A673 (cell line): ENCODE measurements at regions not wholly inside any gene's neighbourhood (a gene's known extent, or its start where the extent isn't known, plus 50 kb on each side); places are given as distances from the start of the nearest gene placed in this dataset.

Experiments used
- BruUV-seq: library from RNA; stranded (reverse); fragments of 400-500 nt; replicated peaks from 2 replicates; lab custom pipeline; 2021; lab: Mats Ljungman, UMichigan
- CTCF ChIA-PET: fragments of 300-600 bp; sonication (Branson Sonifier 250); formaldehyde crosslinking; loops from one replicate; lab custom pipeline; 2022; ENCODE audit warnings: antibody characterized with exemption; lab: Charles Lee
- POLR2A ChIA-PET: fragments of 300-600 bp; sonication (Branson Sonifier 250); formaldehyde crosslinking; loops from one replicate; lab custom pipeline; 2022; ENCODE audit warnings: antibody characterized with exemption; ENCODE audit not compliant: low non-redundant PET; lab: Charles Lee
- DNase-seq: peaks from one replicate; pipeline ENCODE4 v3.0.0-alpha.2; 2015; ENCODE audit warnings: low spot score
- H3K27ac ChIP-seq: fragments of 200-600 bp; sonication (generic); 2 replicates; pipeline ENCODE4 v1.5.1; 2016; ENCODE audit warnings: mixed run types, low read depth, mild to moderate bottlenecking, mixed read lengths, antibody characterized with exemption, low read length; ENCODE audit not compliant: poor library complexity, severe bottlenecking
- H3K27me3 ChIP-seq: fragments of 200-600 bp; sonication (generic); replicated peaks from 2 replicates; pipeline ENCODE4 v1.6.1; 2017; ENCODE audit warnings: mixed run types, low read depth, mild to moderate bottlenecking, mixed read lengths, antibody characterized with exemption, low read length; ENCODE audit not compliant: insufficient read depth, poor library complexity
- H3K36me3 ChIP-seq: fragments of 200-600 bp; sonication (generic); 2 replicates; pipeline ENCODE4 v1.6.1; 2016; ENCODE audit warnings: mixed run types, mild to moderate bottlenecking, mixed read lengths, antibody characterized with exemption, low read length; ENCODE audit not compliant: insufficient read depth, poor library complexity, severe bottlenecking
- H3K4me1 ChIP-seq: fragments of 200-600 bp; sonication (generic); 2 replicates; pipeline ENCODE4 v1.6.1; 2017; ENCODE audit warnings: mixed run types, mild to moderate bottlenecking, mixed read lengths, antibody characterized with exemption, low read length; ENCODE audit not compliant: insufficient read depth, poor library complexity, severe bottlenecking
- H3K4me3 ChIP-seq: fragments of 200-600 bp; sonication (generic); 2 replicates; pipeline ENCODE4 v1.5.1; 2016; ENCODE audit warnings: low read depth, mixed run types, mild to moderate bottlenecking, mixed read lengths, low read length; ENCODE audit not compliant: poor library complexity, severe bottlenecking
- H3K9me3 ChIP-seq: fragments of 200-600 bp; sonication (generic); 2 replicates; pipeline ENCODE4 v1.6.1; 2016; ENCODE audit warnings: mixed run types, low read depth, mild to moderate bottlenecking, mixed read lengths, antibody characterized with exemption, low read length; ENCODE audit not compliant: poor library complexity, severe bottlenecking
- CTCF ChIP-seq: fragments of 300-800, 200-600 bp; sonication (generic); conservative IDR thresholded peaks from 2 replicates; pipeline ENCODE4 v1.5.1; 2017; ENCODE audit warnings: low read depth, mild to moderate bottlenecking, antibody characterized with exemption, low read length, moderate library complexity, mixed read lengths
- EZH2 ChIP-seq: fragments of 200-600 bp; sonication (generic); IDR thresholded peaks from 2 replicates; pipeline ENCODE4 v1.6.1; 2017; ENCODE audit warnings: borderline replicate concordance, low read depth, mild to moderate bottlenecking, mixed read lengths, antibody characterized with exemption, low read length; ENCODE audit not compliant: poor library complexity, severe bottlenecking
- intact Hi-C: fragments of 100-400 bp; cut with micrococcal nuclease; formaldehyde crosslinking; loops from one replicate; pipeline ENCODE4 v1.10.0; 2022; ENCODE audit not compliant: unreplicated experiment

GRCh38 chr5:159644053-159644452, 272.2 kb upstream of the ADRA1B start:
- no peak for TF ChIP-seq CTCF
- TF ChIP-seq EZH2, result no peak
- ChIA-PET CTCF (no interaction called here), POLR2A (no interaction called here)
- BruUV-seq, result no TSS peak
- no peaks in the 10 kb centered on the region for H3K4me1 ChIP-seq
- H3K36me3 ChIP-seq, result no peaks in the 10 kb centered on the region
- H3K27ac ChIP-seq, result no peak overlapping the region
- intact Hi-C loops, result no loop called here
- H3K4me3 ChIP-seq, result no peak overlapping the region
- H3K9me3 ChIP-seq, result no peaks in the 10 kb centered on the region
- no peak for DNase-seq
- H3K27me3 ChIP-seq, result no peaks in the 10 kb centered on the region

DNA sequence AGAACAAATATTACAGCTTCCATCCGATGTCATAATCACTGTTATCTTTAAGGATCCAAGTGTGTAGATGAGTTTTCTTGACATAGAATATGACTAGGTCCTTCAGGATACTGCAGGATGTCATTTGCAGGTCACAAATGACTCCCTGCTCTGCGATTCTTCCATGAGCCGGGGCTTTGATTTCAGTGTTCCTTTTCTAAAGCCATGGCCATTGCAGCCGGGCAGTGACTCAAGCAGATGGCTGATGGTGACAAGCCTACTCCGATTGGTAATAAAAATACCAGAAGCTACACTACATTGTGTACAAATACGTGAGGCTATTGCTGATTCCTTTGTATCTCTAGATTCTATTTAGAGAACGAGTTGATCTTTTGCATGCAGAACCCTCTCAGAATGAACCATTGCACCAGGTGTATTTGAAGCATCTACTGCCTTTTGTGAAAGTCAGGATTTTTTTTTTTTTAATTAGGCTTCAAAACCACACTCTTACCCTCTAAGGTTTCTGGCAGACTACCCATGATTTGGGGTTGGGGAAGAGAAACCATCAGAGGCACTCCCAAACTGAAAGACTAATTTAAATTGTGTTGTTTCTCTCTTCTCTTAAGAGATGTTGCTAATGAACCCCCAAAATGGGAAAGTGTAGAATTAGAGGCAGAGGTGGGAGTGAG, 271.0 kb upstream of the ADRA1B start:
- no TSS peak for BruUV-seq
- H3K4me1 ChIP-seq, result no peaks in the 10 kb centered on the region
- no peaks in the 10 kb centered on the region for H3K9me3 ChIP-seq
- no peaks in the 10 kb centered on the region for H3K36me3 ChIP-seq
- H3K27me3 ChIP-seq, result no peaks in the 10 kb centered on the region
- no peak overlapping the region for H3K27ac ChIP-seq
- no peak overlapping the region for H3K4me3 ChIP-seq
- ChIA-PET CTCF (no interaction called here), POLR2A (no interaction called here)
- intact Hi-C loops, result no loop called here
- TF ChIP-seq EZH2, result no peak
- TF ChIP-seq CTCF, result no peak
- DNase-seq, result no peak

GRCh38 chr5:159650803-159651202, 265.5 kb upstream of the ADRA1B start:
- POLR2A ChIA-PET, result no interaction called here
- intact Hi-C loops, result no loop called here

More at GRCh38 chr5:159650803-159651202, 265.5 kb upstream of the ADRA1B start:
- no TSS peak for BruUV-seq
- no peak for TF ChIP-seq CTCF
- TF ChIP-seq EZH2, result no peak
- Histone ChIP-seq H3K36me3 (no peaks in the 10 kb centered on the region), H3K27ac (no peak overlapping the region), H3K9me3 (no peaks in the 10 kb centered on the region), H3K4me1 (no peaks in the 10 kb centered on the region), H3K4me3 (no peak overlapping the region), H3K27me3 (no peaks in the 10 kb centered on the region)
- DNase-seq, result no peak
- CTCF ChIA-PET, result no interaction called here
